HT1080 (cell line): ENCODE measurements at regions not wholly inside any gene's neighbourhood (a gene's known extent, or its start where the extent isn't known, plus 50 kb on each side); places are given as distances from the start of the nearest gene placed in this dataset. TPM values are rescaled to one million over a fixed set of nuclear protein-coding genes. Genes with fewer than 3 reads are reported as not detected.

ENCODE experiments used
- small RNA-seq: library from RNA; depleted of rRNA; stranded (forward); fragments of <200 nt; gene quantifications from one replicate; pipeline ENCODE3, GENCODE V24; 2014

Small RNA genes lying in the stretch of these regions (small RNA-seq; reads per million reads assigned to genes)
- gene RF00019 (not detected), gene RF01992 (not detected), gene RNA5SP106 (not detected), gene RNU6-692P (not detected), gene RNU6-715P (not detected), gene RNU7-2P (not detected)
